H1 (cell line): ENCODE measurements at regions not wholly inside any gene's neighbourhood (a gene's known extent, or its start where the extent isn't known, plus 50 kb on each side); places are given as distances from the start of the nearest gene placed in this dataset.

ENCODE experiments used
- CTCF ChIA-PET: fragments of 300-600 bp; sonication (Branson Sonifier 250); formaldehyde crosslinking; loops from one replicate; lab custom pipeline; 2021; ENCODE audit not compliant: partially characterized antibody; lab: Charles Lee
- POLR2A ChIA-PET: fragments of 300-600 bp; sonication (Branson Sonifier 250); formaldehyde crosslinking; loops from one replicate; lab custom pipeline; 2021; ENCODE audit warnings: inconsistent platforms; ENCODE audit not compliant: partially characterized antibody; lab: Charles Lee
- DNase-seq, 2 experiments: peaks; one replicate each; pipeline versions ENCODE4 v3.0.0 to v3.0.0-alpha.2; 2010 to 2022; ENCODE audit warnings: low spot score in 2 of 2, low read depth in 1 of 2, mixed read lengths in 1 of 2
- FAIRE-seq: peaks from 2 replicates; lab custom pipeline; 2011; peaks lifted over from hg19 to GRCh38; lab: Jason Lieb, UNC
- H2AFZ ChIP-seq: 2 replicates; pipeline ENCODE4 v1.8.1; 2012; ENCODE audit warnings: low read length, inconsistent platforms
- H2AK5ac ChIP-seq: 2 replicates; pipeline ENCODE4 v1.6.1; 2013; ENCODE audit warnings: low read depth, low read length
- H2BK120ac ChIP-seq: replicated peaks from 2 replicates; pipeline ENCODE3; 2013; ENCODE audit warnings: low read depth, low read length, inconsistent platforms
- H2BK12ac ChIP-seq: 2 replicates; pipeline ENCODE4 v1.6.1; 2013; ENCODE audit warnings: low read depth, low read length
- H2BK15ac ChIP-seq: 2 replicates; pipeline ENCODE4 v1.6.1; 2013; ENCODE audit warnings: low read length
- H2BK20ac ChIP-seq: 2 replicates; pipeline ENCODE4 v1.6.1; 2013; ENCODE audit warnings: low read length
- H2BK5ac ChIP-seq: 2 replicates; pipeline ENCODE4 v1.6.1; 2013; ENCODE audit warnings: low read depth, low read length
- H3K14ac ChIP-seq: 2 replicates; pipeline ENCODE4 v1.6.1; 2013; ENCODE audit warnings: inconsistent platforms; ENCODE audit not compliant: insufficient read length
- H3K18ac ChIP-seq: 2 replicates; pipeline ENCODE4 v1.6.1; 2013; ENCODE audit warnings: low read length; ENCODE audit errors: extremely low read depth
- H3K23ac ChIP-seq: 2 replicates; pipeline ENCODE4 v1.6.1; 2013; ENCODE audit warnings: inconsistent platforms; ENCODE audit not compliant: insufficient read length
- H3K23me2 ChIP-seq: 2 replicates; pipeline ENCODE4 v1.6.1; 2013; ENCODE audit warnings: low read depth, low read length
- H3K27ac ChIP-seq: 2 replicates; pipeline ENCODE4 v1.6.1; 2011; ENCODE audit warnings: low read depth, low read length, inconsistent platforms
- H3K27me3 ChIP-seq, 4 experiments: replicated peaks in 1 of 4; 1 replicate in 1 of 4; 2 replicates in 3 of 4; pipeline versions ENCODE4 v1.6.1 to v1.8.1; 2011 to 2013; ENCODE audit warnings: low read length in 3 of 4, mild to moderate bottlenecking in 3 of 4, inconsistent platforms in 2 of 4, mixed read lengths in 2 of 4, moderate library complexity in 1 of 4; ENCODE audit not compliant: control insufficient read depth in 3 of 4, insufficient read depth in 3 of 4; ENCODE audit errors: extremely low read depth in 1 of 4
- H3K36me3 ChIP-seq, 4 experiments: 2 replicates each; pipeline versions ENCODE4 v1.6.1 to v1.8.1; 2011 to 2013; ENCODE audit warnings: mild to moderate bottlenecking in 4 of 4, low read length in 3 of 4, moderate library complexity in 2 of 4, control low read depth in 1 of 4, inconsistent platforms in 1 of 4; ENCODE audit not compliant: insufficient read depth in 4 of 4, control insufficient read depth in 2 of 4
- H3K4ac ChIP-seq: replicated peaks from 2 replicates; pipeline ENCODE3; 2013; ENCODE audit warnings: low read length, low read depth, mixed read lengths, inconsistent platforms; ENCODE audit not compliant: insufficient read length
- H3K4me1 ChIP-seq, 4 experiments: replicated peaks in 1 of 4; 1 replicate in 1 of 4; 2 replicates in 3 of 4; pipeline versions ENCODE4 v1.6.1 to v1.8.1; 2011 to 2013; ENCODE audit warnings: low read length in 3 of 4, inconsistent platforms in 2 of 4, mixed read lengths in 1 of 4; ENCODE audit not compliant: insufficient read depth in 4 of 4, control insufficient read depth in 3 of 4
- H3K4me2 ChIP-seq, 2 experiments: 2 replicates each; pipeline versions ENCODE4 v1.6.1 to v1.8.1; 2011 to 2013; ENCODE audit warnings: low read depth in 2 of 2, low read length in 2 of 2, control low read depth in 1 of 2, inconsistent platforms in 1 of 2, mild to moderate bottlenecking in 1 of 2; ENCODE audit not compliant: insufficient read depth in 1 of 2
- H3K4me3 ChIP-seq, 4 experiments: fragments of 200-600, 300-600 bp in 1 of 4; sonication (generic), shearing (Covaris generic), sonication (Bioruptor Twin) in 1 of 4; 2 replicates each; pipeline versions ENCODE4 v1.5.1 to v1.8.1; 2011 to 2016; ENCODE audit warnings: low read length in 4 of 4, low read depth in 3 of 4, control low read depth in 2 of 4, inconsistent platforms in 2 of 4, mild to moderate bottlenecking in 2 of 4, mixed read lengths in 1 of 4, moderate library complexity in 1 of 4; ENCODE audit not compliant: insufficient read depth in 2 of 4; ENCODE audit errors: extremely low read depth in 1 of 4
- H3K56ac ChIP-seq: replicated peaks from 2 replicates; pipeline ENCODE3; 2013; ENCODE audit warnings: low read depth, mild to moderate bottlenecking, mixed read lengths, low read length, inconsistent platforms; ENCODE audit not compliant: insufficient read length
- H3K79me1 ChIP-seq: 2 replicates; pipeline ENCODE4 v1.6.1; 2013; ENCODE audit warnings: low read depth, low read length, control low read depth
- H3K79me2 ChIP-seq, 2 experiments: 2 replicates each; pipeline versions ENCODE4 v1.6.1 to v1.8.1; 2012 to 2013; ENCODE audit warnings: low read length in 2 of 2, mild to moderate bottlenecking in 2 of 2, inconsistent platforms in 1 of 2; ENCODE audit not compliant: insufficient read depth in 2 of 2, control insufficient read depth in 1 of 2
- H3K9ac ChIP-seq, 4 experiments: replicated peaks in 1 of 4; 1 replicate in 1 of 4; 2 replicates in 3 of 4; pipeline versions ENCODE4 v1.6.1 to v1.8.1; 2011 to 2013; ENCODE audit warnings: low read depth in 3 of 4, low read length in 3 of 4, control low read depth in 2 of 4, mild to moderate bottlenecking in 2 of 4, moderate library complexity in 2 of 4, inconsistent platforms in 1 of 4; ENCODE audit errors: extremely low read depth in 1 of 4
- H3K9me3 ChIP-seq, 2 experiments: 2 replicates each; pipeline versions ENCODE4 v1.6.1 to v1.8.1; 2012 to 2013; ENCODE audit warnings: mild to moderate bottlenecking in 2 of 2, moderate library complexity in 2 of 2, control low read depth in 1 of 2, inconsistent platforms in 1 of 2, low read depth in 1 of 2, low read length in 1 of 2, mixed read lengths in 1 of 2; ENCODE audit not compliant: insufficient read depth in 2 of 2
- H4K20me1 ChIP-seq, 2 experiments: replicated peaks in 1 of 2; 2 replicates each; pipeline versions ENCODE3 to v1.8.1; 2011 to 2013; ENCODE audit warnings: inconsistent platforms in 2 of 2, low read length in 2 of 2, mild to moderate bottlenecking in 1 of 2; ENCODE audit not compliant: insufficient read depth in 2 of 2, control insufficient read depth in 1 of 2
- H4K5ac ChIP-seq: 2 replicates; pipeline ENCODE4 v1.6.1; 2013; ENCODE audit warnings: low read length, low read depth, mixed read lengths, inconsistent platforms; ENCODE audit not compliant: insufficient read length
- H4K8ac ChIP-seq: 2 replicates; pipeline ENCODE4 v1.8.0; 2013; ENCODE audit warnings: mild to moderate bottlenecking, moderate library complexity, low read length, inconsistent platforms; ENCODE audit not compliant: insufficient read depth; ENCODE audit errors: extremely low read depth
- H4K91ac ChIP-seq: replicated peaks from 2 replicates; pipeline ENCODE3; 2013; ENCODE audit warnings: low read length, mixed read lengths, inconsistent platforms; ENCODE audit not compliant: insufficient read length
- KDM4A ChIP-seq: IDR thresholded peaks from one replicate; pipeline ENCODE4 v1.7.1; 2012; ENCODE audit warnings: low read depth, mild to moderate bottlenecking, moderate library complexity, low read length, inconsistent platforms; ENCODE audit not compliant: severe bottlenecking
- KDM5A ChIP-seq: fragments of 200-600 bp; IDR thresholded peaks from 2 replicates; pipeline ENCODE4 v1.7.1; 2012; ENCODE audit warnings: mild to moderate bottlenecking, low read length, inconsistent platforms, mixed read lengths
- RFX5 ChIP-seq: IDR thresholded peaks from 2 replicates; pipeline ENCODE4 v1.6.1; 2011; ENCODE audit warnings: low read depth, low read length, improper control_type of control experiment, borderline replicate concordance
- SP1 ChIP-seq: IDR thresholded peaks from 2 replicates; pipeline ENCODE4 v1.6.1; 2011; ENCODE audit warnings: low read depth, low read length
- TEAD4 ChIP-seq: IDR thresholded peaks from 2 replicates; pipeline ENCODE4 v1.6.1; 2012; ENCODE audit warnings: low read depth, low read length, inconsistent platforms, mixed read lengths
- WGBS, 2 experiments: shearing (Covaris generic) in 1 of 2; methylation state at CpG; one replicate each; pipeline versions ENCODE4 v1.1.6 to v1.1.7; 2013 to 2015; ENCODE audit warnings: low lambda C conversion rate in 2 of 2, mixed read lengths in 2 of 2, inconsistent platforms in 1 of 2, low coverage in 1 of 2, missing lambda C conversion rate in 1 of 2; ENCODE audit not compliant: insufficient replicate concordance in 2 of 2, insufficient coverage in 1 of 2, insufficient read length in 1 of 2; ENCODE audit errors: extremely low coverage in 1 of 2, missing lambda C conversion rate in 1 of 2; 5-methylcytosine and 5-hydroxymethylcytosine counted together

DNA sequence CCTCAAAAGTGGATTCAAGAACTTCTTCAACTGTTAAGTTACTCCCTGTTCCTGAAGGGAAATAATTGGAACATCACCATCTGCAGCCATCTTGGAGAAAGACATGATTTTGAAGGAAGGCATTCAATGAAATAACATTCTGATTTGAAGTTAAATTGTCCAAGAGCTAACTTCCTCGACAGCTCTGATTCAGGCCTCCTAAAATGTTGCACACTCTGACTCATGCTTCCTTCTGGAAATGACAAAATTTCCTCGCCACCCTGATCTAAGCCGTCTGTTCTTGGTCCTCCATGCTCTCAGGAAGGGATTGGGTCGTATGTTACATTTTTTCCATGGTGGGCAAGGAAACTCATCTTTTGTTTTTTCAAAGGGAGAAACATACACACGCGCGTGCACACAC lies 496.9 kb upstream of the DIPK2B start:
- DNase-seq: no peak
- no peak overlapping the region for H2BK20ac ChIP-seq
- no peak overlapping the region for H3K4me3 ChIP-seq
- H3K27ac ChIP-seq: no peak overlapping the region
- H4K5ac ChIP-seq: no peak overlapping the region
- H2AFZ ChIP-seq: no peak overlapping the region
- H2BK12ac ChIP-seq: no peak overlapping the region
- TF ChIP-seq KDM5A (no peak), RFX5 (no peak), SP1 (no peak), TEAD4 (no peak), KDM4A (no peak)
- TF ChIP-seq, all 59 proteins: peak for 0
- Histone ChIP-seq H4K8ac (no peak overlapping the region), H3K27me3 (no peaks in the 10 kb centered on the region), H4K91ac (no peak overlapping the region), H3K9ac (no peak overlapping the region), H3K23me2 (no peaks in the 10 kb centered on the region), H3K9me3 (no peaks in the 10 kb centered on the region), H4K20me1 (no peaks in the 10 kb centered on the region), H3K4ac (no peak overlapping the region), H3K14ac (no peak overlapping the region), H3K4me2 (no peak overlapping the region), H2BK5ac (no peak overlapping the region), H3K18ac (no peak overlapping the region), H2AK5ac (no peak overlapping the region), H3K36me3 (no peaks in the 10 kb centered on the region), H3K4me1 (no peaks in the 10 kb centered on the region), H2BK15ac (no peak overlapping the region), H3K79me2 (no peaks in the 10 kb centered on the region), H3K79me1 (no peaks in the 10 kb centered on the region), H3K56ac (no peak overlapping the region), H3K23ac (no peak overlapping the region), H2BK120ac (no peak overlapping the region)
- FAIRE-seq: no peak
- 83% methylated on average over 3 of the region's 7 CpGs; no CpG with 5 or more reads in 1 of the 2 experiments for WGBS, 2 experiments
- POLR2A ChIA-PET: no interaction called here
- CTCF ChIA-PET: no interaction called here
